Endodermal cell (in vitro differentiated cells): ENCODE measurements at regions not wholly inside any gene's neighbourhood (a gene's known extent, or its start where the extent isn't known, plus 50 kb on each side); places are given as distances from the start of the nearest gene placed in this dataset.
"Not testable (repeated sequence)": the region's sequence is repeated elsewhere in the genome, so short reads cannot be mapped to it uniquely, and the experiment has no call there.

ENCODE experiments used
- DNase-seq: peaks from one replicate; pipeline ENCODE4 v3.0.0-alpha.2; 2017
- H3K27ac ChIP-seq: 2 replicates; pipeline ENCODE4 v1.5.1; 2013; ENCODE audit warnings: mild to moderate bottlenecking, low read depth, low read length, moderate library complexity
- H3K27me3 ChIP-seq: 2 replicates; pipeline ENCODE4 v1.6.1; 2013; ENCODE audit warnings: mild to moderate bottlenecking, low read length, moderate library complexity; ENCODE audit not compliant: insufficient read depth, control insufficient read depth, poor library complexity, severe bottlenecking
- H3K36me3 ChIP-seq: 2 replicates; pipeline ENCODE4 v1.7.0; 2013; ENCODE audit warnings: mild to moderate bottlenecking, low read length, moderate library complexity; ENCODE audit not compliant: control insufficient read depth, insufficient read depth
- H3K4me1 ChIP-seq: one replicate; pipeline ENCODE4 v1.7.0; 2013; ENCODE audit warnings: low read length; ENCODE audit not compliant: control insufficient read depth, insufficient read depth
- H3K4me3 ChIP-seq: 2 replicates; pipeline ENCODE4 v1.5.1; 2013; ENCODE audit warnings: mild to moderate bottlenecking, low read length, moderate library complexity
- H3K9ac ChIP-seq: 2 replicates; pipeline ENCODE4 v1.6.1; 2013; ENCODE audit warnings: mild to moderate bottlenecking, low read length, moderate library complexity; ENCODE audit not compliant: poor library complexity, severe bottlenecking; ENCODE audit errors: extremely low read depth
- H3K9me3 ChIP-seq: 2 replicates; pipeline ENCODE4 v1.6.1; 2013; ENCODE audit warnings: mild to moderate bottlenecking, low read length, moderate library complexity; ENCODE audit not compliant: control insufficient read depth
- H3K27ac Mint-ChIP-seq: 2 replicates; pipeline ENCODE4 v1.8.0; 2020; ENCODE audit warnings: mixed read lengths
- H3K27me3 Mint-ChIP-seq: 2 replicates; pipeline ENCODE4 v1.8.0; 2021; ENCODE audit warnings: mild to moderate bottlenecking, mixed read lengths; ENCODE audit not compliant: insufficient read depth
- H3K36me3 Mint-ChIP-seq: 2 replicates; pipeline ENCODE4 v1.8.0; 2020; ENCODE audit warnings: low read depth, mixed read lengths
- H3K4me1 Mint-ChIP-seq: 2 replicates; pipeline ENCODE4 v1.8.0; 2020; ENCODE audit warnings: mixed read lengths
- H3K4me3 Mint-ChIP-seq: 2 replicates; pipeline ENCODE4 v1.8.0; 2020; ENCODE audit warnings: mild to moderate bottlenecking, moderate library complexity, mixed read lengths
- H3K9me3 Mint-ChIP-seq: 2 replicates; pipeline ENCODE4 v1.8.0; 2020; ENCODE audit warnings: mild to moderate bottlenecking, mixed read lengths
- CTCF ChIP-seq: fragments of 200-600 bp; sonication (generic); conservative IDR thresholded peaks from 2 replicates; pipeline ENCODE4 v1.5.0; 2021; ENCODE audit warnings: antibody characterized with exemption, mild to moderate bottlenecking
- WGBS, 2 experiments: methylation state at CpG; one replicate each; pipeline versions ENCODE4 v1.1.5 to v1.1.7; 2013; ENCODE audit warnings: missing lambda C conversion rate in 2 of 2, mixed read lengths in 1 of 2; ENCODE audit not compliant: insufficient coverage in 1 of 2, insufficient read length in 1 of 2; 5-methylcytosine and 5-hydroxymethylcytosine counted together

GRCh38 chr13:26486550-26486949 lies 70.9 kb upstream of the WASF3 start:
- Mint-ChIP-seq H3K36me3 (no peaks in the 10 kb centered on the region), H3K27ac (no peak overlapping the region), H3K4me1 (peaks cover 6% of the 10 kb centered on the region), H3K4me3 (no peak overlapping the region), H3K27me3 (peaks cover 9% of the 10 kb centered on the region), H3K9me3 (no peaks in the 10 kb centered on the region)
- no peak overlapping the region for H3K27ac ChIP-seq
- H3K9ac ChIP-seq = no peak overlapping the region
- H3K27me3 ChIP-seq = no peaks in the 10 kb centered on the region
- no peak overlapping the region for H3K4me3 ChIP-seq
- peak; percentile 24 for DNase-seq
- peaks cover 3% of the 10 kb centered on the region for H3K4me1 ChIP-seq
- H3K9me3 ChIP-seq = no peaks in the 10 kb centered on the region
- TF ChIP-seq CTCF = no peak
- WGBS, 2 experiments = 91 to 95% methylated on average over 4 to 6 of the region's 6 CpGs
- H3K36me3 ChIP-seq = no peaks in the 10 kb centered on the region

GRCh38 chr13:26487781-26488180 lies 69.7 kb upstream of the WASF3 start:
- Mint-ChIP-seq H3K36me3 (no peaks in the 10 kb centered on the region), H3K4me1 (peaks cover 16% of the 10 kb centered on the region), H3K9me3 (no peaks in the 10 kb centered on the region), H3K4me3 (no peak overlapping the region), H3K27ac (no peak overlapping the region), H3K27me3 (peaks cover 9% of the 10 kb centered on the region)
- Histone ChIP-seq H3K27ac (no peak overlapping the region), H3K36me3 (no peaks in the 10 kb centered on the region), H3K9ac (no peak overlapping the region), H3K27me3 (no peaks in the 10 kb centered on the region), H3K4me3 (no peak overlapping the region), H3K4me1 (peaks cover 6% of the 10 kb centered on the region), H3K9me3 (no peaks in the 10 kb centered on the region)
- TF ChIP-seq CTCF = no peak
- no peak for DNase-seq
- WGBS, 2 experiments = 95% methylated on average over 9 to 11 of the region's 11 CpGs

GRCh38 chr13:26488236-26489003 lies 69.1 kb upstream of the WASF3 start:
- Mint-ChIP-seq H3K36me3 (no peaks in the 10 kb centered on the region), H3K4me1 (peaks cover 16% of the 10 kb centered on the region)

GRCh38 chr13:26492301-26492700 lies 65.2 kb upstream of the WASF3 start:
- H3K27me3 ChIP-seq, H3K4me3 Mint-ChIP-seq, H3K9me3 Mint-ChIP-seq, H3K9me3 ChIP-seq, DNase-seq, H3K27ac ChIP-seq, H3K9ac ChIP-seq, H3K4me3 ChIP-seq, H3K36me3 Mint-ChIP-seq, H3K27me3 Mint-ChIP-seq, H3K36me3 ChIP-seq, H3K27ac Mint-ChIP-seq: not testable (repeated sequence)
- WGBS, 2 experiments = 91 to 98% methylated on average over 2 to 5 of the region's 5 CpGs
- H3K4me1 ChIP-seq = peaks cover 21% of the 10 kb centered on the region
- H3K4me1 Mint-ChIP-seq = peaks cover 34% of the 10 kb centered on the region

More at GRCh38 chr13:26488236-26489003, 69.1 kb upstream of the WASF3 start:
- WGBS, 2 experiments = 91 to 93% methylated on average over 16 to 18 of the region's 18 CpGs
- TF ChIP-seq CTCF = no peak
- no peak overlapping the region for H3K27ac ChIP-seq
- H3K9ac ChIP-seq = no peak overlapping the region
- H3K9me3 ChIP-seq = no peaks in the 10 kb centered on the region
- no peaks in the 10 kb centered on the region for H3K9me3 Mint-ChIP-seq
- no peak overlapping the region for H3K27ac Mint-ChIP-seq
- H3K27me3 Mint-ChIP-seq = peaks cover 9% of the 10 kb centered on the region
- H3K4me3 ChIP-seq = no peak overlapping the region
- H3K4me1 ChIP-seq = peaks cover 6% of the 10 kb centered on the region
- no peaks in the 10 kb centered on the region for H3K36me3 ChIP-seq
- no peaks in the 10 kb centered on the region for H3K27me3 ChIP-seq
- DNase-seq = no peak
- H3K4me3 Mint-ChIP-seq = no peak overlapping the region
